NOMO-1 treated with DMSO at 0.1 percent for 48 hours (cell line): ENCODE measurements at regions not wholly inside any gene's neighbourhood (a gene's known extent, or its start where the extent isn't known, plus 50 kb on each side); places are given as distances from the start of the nearest gene placed in this dataset.

Experiments
- DNase-seq: peaks from one replicate; lab custom pipeline; 2025; ENCODE audit not compliant: unreplicated experiment; lab: John Stamatoyannopoulos, UW

GRCh38 chr12:118689793-118690192 lies 291.5 kb upstream of the SRRM4 start:
- DNase-seq, result no peak

GRCh38 chr12:118690506-118690905 lies 290.8 kb upstream of the SRRM4 start:
- no peak for DNase-seq

GRCh38 chr12:118694128-118694775 lies 287.1 kb upstream of the SRRM4 start:
- no peak for DNase-seq

GRCh38 chr12:118704527-118705241 lies 276.7 kb upstream of the SRRM4 start:
- DNase-seq, result no peak

GRCh38 chr12:118706437-118706836 lies 274.9 kb upstream of the SRRM4 start:
- no peak for DNase-seq

- no peak for DNase-seq
Observed at GRCh38 chr12:118709946-118710345, 271.4 kb upstream of the SRRM4 start.

- DNase-seq, result no peak
Observed at GRCh38 chr12:118711185-118711584, 270.2 kb upstream of the SRRM4 start.

GRCh38 chr12:118714051-118714460 lies 267.3 kb upstream of the SRRM4 start:
- DNase-seq, result peak; percentile 43

GRCh38 chr12:118714500-118714899 lies 266.8 kb upstream of the SRRM4 start:
- DNase-seq, result no peak

GRCh38 chr12:118715647-118716046 lies 265.7 kb upstream of the SRRM4 start:
- DNase-seq, result no peak

- no peak for DNase-seq
Observed at GRCh38 chr12:118727196-118727978, 254.0 kb upstream of the SRRM4 start.

- DNase-seq, result no peak
Observed at GRCh38 chr12:118727979-118728366, 253.4 kb upstream of the SRRM4 start.

- DNase-seq, result no peak
Observed at GRCh38 chr12:118734266-118734665, 247.1 kb upstream of the SRRM4 start.

GRCh38 chr12:118737985-118738540 lies 243.3 kb upstream of the SRRM4 start:
- DNase-seq, result no peak

GRCh38 chr12:118741194-118741593 lies 240.1 kb upstream of the SRRM4 start:
- DNase-seq, result no peak

GRCh38 chr12:118742431-118742830 lies 238.9 kb upstream of the SRRM4 start:
- DNase-seq, result no peak

GRCh38 chr12:118743896-118744700 lies 237.2 kb upstream of the SRRM4 start:
- DNase-seq, result no peak

- no peak for DNase-seq
Observed at GRCh38 chr12:118746176-118746575, 235.2 kb upstream of the SRRM4 start.

- DNase-seq, result no peak
Observed at GRCh38 chr12:118746960-118747359, 234.4 kb upstream of the SRRM4 start.

GRCh38 chr12:118747771-118748170 lies 233.6 kb upstream of the SRRM4 start:
- no peak for DNase-seq
